NCI-H524 (cell line): ENCODE measurements at regions not wholly inside any gene's neighbourhood (a gene's known extent, or its start where the extent isn't known, plus 50 kb on each side); places are given as distances from the start of the nearest gene placed in this dataset.
"Not testable (repeated sequence)": the region's sequence is repeated elsewhere in the genome, so short reads cannot be mapped to it uniquely, and the experiment has no call there.

ENCODE experiments used
- DNase-seq, 2 experiments: peaks; one replicate each; lab custom pipeline; 2025; lab: John Stamatoyannopoulos, UW

GRCh38 chr9:72471096-72471495, 50.3 kb upstream of the TMC1 start:
- no peak for DNase-seq

GRCh38 chr9:72467766-72468738, 53.4 kb upstream of the TMC1 start:
- DNase-seq, result no peak

DNA sequence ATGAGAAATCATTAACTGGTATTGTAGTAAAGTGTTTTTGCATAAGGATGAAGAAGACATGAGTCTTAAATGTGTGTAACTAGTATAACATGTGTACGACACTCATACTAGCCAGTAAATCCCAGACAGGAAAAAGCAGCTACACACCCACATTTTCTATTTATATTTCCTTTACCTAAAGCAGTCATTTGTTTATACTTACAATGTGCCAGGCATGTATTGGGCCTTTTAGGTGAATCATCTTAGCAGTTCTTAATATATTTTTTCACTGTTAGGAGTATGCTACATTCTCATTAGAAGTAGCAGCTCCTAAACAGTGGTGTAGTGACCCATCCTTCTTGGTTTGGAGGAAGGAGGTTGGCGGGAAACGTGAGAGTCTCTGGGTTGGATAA, 55.8 kb upstream of the TMC1 start:
- no peak for DNase-seq

GRCh38 chr9:72464857-72465592, 56.4 kb upstream of the TMC1 start:
- peak; percentile 75 to 82 for DNase-seq

DNA sequence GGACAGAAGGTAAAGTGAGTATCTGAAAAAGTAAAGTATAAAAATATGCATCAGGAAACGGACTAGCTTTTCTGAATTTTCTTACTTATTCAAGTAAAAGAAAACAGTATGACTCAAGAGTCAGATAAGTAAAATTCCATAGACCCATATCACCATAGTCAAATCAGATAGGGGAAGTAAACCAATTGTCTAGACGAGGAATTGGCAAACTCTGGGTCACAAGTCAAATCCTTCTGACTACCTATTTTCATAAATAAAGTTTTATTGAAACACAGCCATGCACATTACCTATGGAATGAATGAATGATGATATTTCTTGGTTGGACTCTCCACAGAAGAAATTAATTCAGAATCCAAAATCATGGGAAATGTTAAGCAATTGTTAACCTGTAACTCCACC, 59.1 kb upstream of the TMC1 start:
- no peak for DNase-seq

GRCh38 chr9:72460342-72461312, 60.8 kb upstream of the TMC1 start:
- DNase-seq, result no peak

GRCh38 chr9:72459308-72459707, 62.1 kb upstream of the TMC1 start:
- peak in 1 of 2 experiments; percentile 23 for DNase-seq

DNA sequence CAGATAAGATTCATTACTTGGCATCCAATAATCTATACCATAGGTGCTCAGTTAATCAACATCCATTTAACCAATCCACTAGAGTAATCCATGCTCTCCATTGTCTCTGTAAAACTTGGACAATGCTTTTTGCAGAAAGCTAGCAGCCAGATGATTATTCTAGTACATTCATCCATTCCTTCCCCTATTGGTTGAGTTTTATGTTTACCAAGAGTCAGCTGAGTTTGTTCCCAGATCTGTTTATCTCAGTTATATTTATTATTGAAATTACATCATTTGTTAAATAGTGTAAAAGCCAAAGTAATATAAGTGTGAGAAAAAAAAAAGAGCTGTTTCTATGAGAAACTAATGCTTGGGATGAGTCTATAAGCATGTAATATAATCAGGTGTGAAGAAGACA, 63.3 kb upstream of the TMC1 start:
- DNase-seq, result no peak

DNA sequence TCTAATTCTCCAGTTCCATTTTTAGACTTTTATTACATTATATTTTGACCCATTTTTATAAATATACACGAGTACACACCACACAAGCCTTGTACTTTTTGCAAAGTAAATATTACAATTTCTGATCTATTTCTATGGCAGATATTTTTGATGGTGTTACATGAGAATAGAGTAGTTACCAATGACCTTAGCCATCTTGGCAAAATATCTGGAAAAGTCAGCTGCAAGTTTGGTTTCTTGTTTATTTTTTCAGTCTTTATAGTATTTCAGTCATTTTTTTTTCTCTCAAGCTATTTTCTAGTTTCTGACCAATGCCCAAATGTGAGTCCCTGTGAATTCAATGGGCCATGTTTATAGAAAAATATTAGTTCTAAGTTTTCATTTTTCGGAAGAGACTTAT, 64.0 kb upstream of the TMC1 start:
- no peak for DNase-seq

DNA sequence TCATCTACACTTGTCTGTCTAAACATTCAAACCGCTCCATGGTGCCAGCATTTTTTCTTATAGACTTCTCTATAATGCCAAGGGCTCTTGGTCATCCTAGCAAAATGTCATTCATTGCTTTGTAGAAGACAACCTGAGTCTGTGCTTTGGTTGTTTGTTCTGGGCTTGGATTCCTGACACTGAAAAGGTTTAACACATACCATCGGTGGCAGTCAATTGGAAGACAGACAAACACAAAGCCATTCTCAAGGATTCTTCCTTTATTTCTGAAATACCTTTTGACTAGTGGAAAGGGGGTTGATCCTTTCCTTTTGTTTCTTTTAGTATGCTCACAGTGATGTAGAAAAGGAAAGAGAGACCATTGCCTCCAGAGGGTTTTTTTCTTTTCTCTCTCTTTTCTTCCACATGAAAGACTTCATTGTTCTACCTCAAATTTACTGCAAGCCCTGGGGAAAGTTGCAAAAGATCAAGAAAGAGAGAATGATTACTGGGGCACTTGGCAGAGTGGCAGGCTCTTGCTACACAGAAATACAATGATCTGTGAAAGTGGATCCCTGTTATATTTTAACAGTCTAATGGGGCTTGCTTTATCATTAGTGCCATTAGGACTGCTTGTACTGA, 66.4 kb upstream of the TMC1 start:
- no peak for DNase-seq

- DNase-seq, result no peak
These were observed 67.6 kb upstream of the TMC1 start for GRCh38 chr9:72453797-72454196.

DNA sequence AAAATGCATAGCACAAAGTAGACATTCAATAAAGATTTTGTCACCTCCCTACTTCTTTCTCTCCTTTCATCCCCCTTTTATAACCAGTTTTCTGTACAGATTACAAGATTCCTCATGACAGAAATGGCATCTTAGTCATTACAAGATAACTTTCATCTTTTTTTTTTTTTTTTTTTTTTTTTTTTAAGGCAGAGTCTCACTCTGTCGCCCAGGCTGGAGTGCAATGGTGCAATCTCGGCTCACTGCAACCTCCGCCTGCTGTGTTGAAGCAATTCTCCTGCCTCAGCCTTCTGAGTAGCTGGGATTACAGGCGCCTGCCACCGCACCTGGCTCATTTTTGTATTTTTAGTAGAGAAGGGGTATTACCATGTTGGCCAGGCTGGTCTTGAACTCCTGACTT, 75.2 kb upstream of the TMC1 start:
- not testable (repeated sequence) for DNase-seq

DNA sequence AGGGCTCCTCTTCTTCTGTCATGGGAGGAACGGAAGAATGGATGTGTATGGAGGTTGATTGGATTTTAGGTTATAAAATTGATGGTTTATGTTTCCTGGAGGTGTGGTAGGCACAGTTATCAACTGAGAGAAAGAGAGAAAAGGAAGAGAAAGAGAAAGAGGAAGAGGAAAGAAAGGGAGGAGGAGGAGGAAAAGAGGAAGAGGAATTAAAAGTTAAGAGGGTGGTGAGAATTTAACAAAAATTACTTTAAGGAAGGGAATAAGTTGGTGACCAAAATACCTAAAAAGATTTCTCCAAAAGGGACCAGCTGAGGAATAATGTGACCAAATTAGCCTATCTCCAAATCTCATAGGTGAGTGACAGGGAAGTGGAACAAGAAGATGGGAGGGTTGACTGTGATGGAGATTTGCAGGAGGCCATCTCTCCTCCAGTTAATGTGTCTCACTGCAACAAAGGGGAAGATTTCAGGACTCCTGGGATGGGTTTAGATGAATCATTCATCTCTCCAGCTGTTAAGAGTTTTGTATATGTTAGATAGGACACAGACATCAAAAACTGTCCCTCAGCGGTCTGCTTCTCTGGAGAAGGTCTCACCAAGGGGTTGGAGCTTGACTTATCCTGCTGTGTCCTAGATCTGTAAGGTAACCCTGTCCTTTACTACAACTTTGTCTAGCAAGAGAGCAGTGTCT, 76.0 kb upstream of the TMC1 start:
- DNase-seq, result no peak

DNA sequence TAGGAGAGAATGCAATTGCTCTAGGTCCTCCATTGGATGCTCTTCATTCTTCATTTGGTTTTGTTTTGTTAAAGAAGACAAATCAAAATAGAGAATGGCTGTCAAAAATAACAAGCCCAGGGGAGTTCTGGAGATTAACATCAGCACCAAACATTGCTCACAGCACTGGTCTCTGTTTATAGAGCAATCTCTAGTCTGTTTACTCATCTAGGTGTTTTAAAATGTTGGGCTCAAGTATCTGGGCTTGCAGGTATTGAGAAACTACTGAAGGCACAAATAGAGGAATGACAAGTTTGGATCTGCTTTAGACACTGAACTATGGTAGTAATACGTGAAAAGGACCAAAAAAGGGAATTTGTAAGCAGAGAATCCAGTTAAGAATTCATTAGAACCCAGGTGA, 77.0 kb upstream of the TMC1 start:
- no peak for DNase-seq

- no peak for DNase-seq
These were observed 77.6 kb upstream of the TMC1 start for GRCh38 chr9:72443855-72444254.

GRCh38 chr9:72441848-72442607, 77.0 kb upstream of the ZFAND5 start:
- DNase-seq, result no peak

GRCh38 chr9:72440992-72441847, 76.2 kb upstream of the ZFAND5 start:
- DNase-seq, result no peak

- DNase-seq, result no peak
These were observed 75.4 kb upstream of the ZFAND5 start for GRCh38 chr9:72440378-72440777.

DNA sequence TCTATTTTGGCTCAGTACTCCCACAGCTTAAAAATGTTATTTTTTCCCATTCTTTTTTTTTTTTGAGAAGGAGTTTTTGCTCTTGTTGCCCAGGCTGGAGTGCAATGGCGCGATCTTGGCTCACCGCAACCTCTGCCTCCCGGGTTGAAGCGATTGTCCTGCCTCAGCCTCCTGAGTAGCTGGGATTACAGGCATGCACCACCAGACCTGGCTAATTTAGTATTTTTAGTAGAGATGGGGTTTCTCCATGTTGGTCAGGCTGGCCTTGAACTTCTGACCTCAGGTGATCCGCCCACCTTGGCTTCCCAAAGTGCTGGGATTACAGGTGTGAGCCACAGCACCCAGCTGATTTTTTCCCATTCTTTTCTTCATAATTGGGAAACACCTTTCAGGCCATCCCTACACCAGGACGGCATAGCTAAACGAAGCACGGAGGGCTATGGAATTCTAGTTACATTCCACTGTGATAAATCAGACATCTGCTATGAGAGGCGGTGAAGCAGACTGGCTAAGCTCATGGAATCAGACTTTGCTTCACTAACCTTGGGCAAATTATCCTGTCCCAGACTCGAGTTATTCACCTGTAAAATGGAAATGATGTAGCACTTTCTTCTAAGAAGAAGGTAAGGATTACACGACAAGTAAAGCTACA, 68.7 kb upstream of the ZFAND5 start:
- not testable (repeated sequence) for DNase-seq
